Lower lobe of right lung (tissue), 2 donors: ENCODE measurements at regions not wholly inside any gene's neighbourhood (a gene's known extent, or its start where the extent isn't known, plus 50 kb on each side); places are given as distances from the start of the nearest gene placed in this dataset.
A peak's percentile ranks its signal among the peaks of the same experiment; 100 is the strongest.
"Not testable (repeated sequence)": the region's sequence is repeated elsewhere in the genome, so short reads cannot be mapped to it uniquely, and the experiment has no call there.

Experiments
- ATAC-seq, 2 donors: fragments of 200-7000 bp; cut with Tn5 transposase; one replicate each; pipeline ENCODE4 v1.9.1; 2020 to 2022; ENCODE audit warnings: mild to moderate bottlenecking in 2 of 2, moderate library complexity in 2 of 2
- DNase-seq: peaks from one replicate; pipeline ENCODE4 v3.0.0-alpha.2; 2020
- H3K27ac ChIP-seq: fragments of 200-600 bp; one replicate; pipeline ENCODE4 v1.8.0; 2022
- H3K27me3 ChIP-seq: fragments of 200-600 bp; one replicate; pipeline ENCODE4 v1.8.0; 2022; ENCODE audit warnings: low read depth
- H3K36me3 ChIP-seq: fragments of 200-600 bp; one replicate; pipeline ENCODE4 v1.8.0; 2022; ENCODE audit warnings: mild to moderate bottlenecking
- H3K4me1 ChIP-seq: fragments of 200-600 bp; one replicate; pipeline ENCODE4 v1.8.0; 2022
- H3K4me3 ChIP-seq: fragments of 200-600 bp; one replicate; pipeline ENCODE4 v1.8.0; 2022; ENCODE audit warnings: mild to moderate bottlenecking
- H3K9me3 ChIP-seq: fragments of 200-600 bp; one replicate; pipeline ENCODE4 v1.8.0; 2022
- CTCF ChIP-seq: fragments of 200-600 bp; IDR thresholded peaks from one replicate; pipeline ENCODE4 v1.8.0; 2022; ENCODE audit warnings: antibody characterized with exemption, mild to moderate bottlenecking
- intact Hi-C: fragments of 100-400 bp; cut with DNase I; formaldehyde crosslinking; loops from one replicate; pipeline ENCODE4 v1.11.0; 2022
- donor health status: DM: no; HTN: yes; CAD: no; lungs with severe emphysema.

GRCh38 chr17:15867331-15867730, 77.6 kb upstream of the ADORA2B start:
- ATAC-seq, H3K4me3 ChIP-seq, H3K27ac ChIP-seq, DNase-seq, H3K27me3 ChIP-seq, H3K9me3 ChIP-seq, intact Hi-C loops, H3K4me1 ChIP-seq, H3K36me3 ChIP-seq: not testable (repeated sequence)

GRCh38 chr17:15869868-15870267, 75.1 kb upstream of the ADORA2B start:
- intact Hi-C loops, H3K27ac ChIP-seq: not testable (repeated sequence)

GRCh38 chr17:15872677-15873076, 72.3 kb upstream of the ADORA2B start:
- H3K27ac ChIP-seq, H3K4me1 ChIP-seq, H3K9me3 ChIP-seq, intact Hi-C loops, H3K27me3 ChIP-seq, H3K36me3 ChIP-seq, ATAC-seq, H3K4me3 ChIP-seq, DNase-seq: not testable (repeated sequence)

More at GRCh38 chr17:15869868-15870267, 75.1 kb upstream of the ADORA2B start:
- ATAC-seq, H3K4me3 ChIP-seq, H3K27me3 ChIP-seq, H3K4me1 ChIP-seq, DNase-seq, H3K9me3 ChIP-seq, H3K36me3 ChIP-seq: not testable (repeated sequence)

- intact Hi-C loops, ATAC-seq, H3K36me3 ChIP-seq, H3K4me3 ChIP-seq, H3K4me1 ChIP-seq, H3K27ac ChIP-seq, DNase-seq, H3K9me3 ChIP-seq, H3K27me3 ChIP-seq: not testable (repeated sequence)
Measured at GRCh38 chr17:15877882-15878500, 66.9 kb upstream of the ADORA2B start.

- Histone ChIP-seq H3K9me3 (no peaks in the 10 kb centered on the region), H3K27me3 (no peaks in the 10 kb centered on the region), H3K4me3 (no peak overlapping the region), H3K4me1 (peaks cover 9% of the 10 kb centered on the region), H3K27ac (no peak overlapping the region), H3K36me3 (no peaks in the 10 kb centered on the region)
- TF ChIP-seq CTCF: peak; percentile 8
- ATAC-seq (no peak), DNase-seq (no peak)
- intact Hi-C loops: no loop called here
Measured at GRCh38 chr17:15882058-15882720, 62.7 kb upstream of the ADORA2B start.

- DNase-seq: no peak
- intact Hi-C loops: no loop called here
- H3K4me1 ChIP-seq: peaks cover 12% of the 10 kb centered on the region
- H3K9me3 ChIP-seq: no peaks in the 10 kb centered on the region
- no peak for TF ChIP-seq CTCF
- no peaks in the 10 kb centered on the region for H3K36me3 ChIP-seq
- no peak overlapping the region for H3K27ac ChIP-seq
- ATAC-seq: no peak
- no peak overlapping the region for H3K4me3 ChIP-seq
- no peaks in the 10 kb centered on the region for H3K27me3 ChIP-seq
Measured at GRCh38 chr17:15882777-15883176, 62.2 kb upstream of the ADORA2B start.

GRCh38 chr17:15883617-15884111, 61.3 kb upstream of the ADORA2B start:
- H3K4me3 ChIP-seq: no peak overlapping the region
- no peak for DNase-seq
- intact Hi-C loops: no loop called here
- no peak overlapping the region for H3K27ac ChIP-seq
- no peaks in the 10 kb centered on the region for H3K9me3 ChIP-seq
- H3K36me3 ChIP-seq: no peaks in the 10 kb centered on the region
- TF ChIP-seq CTCF: no peak
- no peaks in the 10 kb centered on the region for H3K27me3 ChIP-seq
- peak; percentile 24 to 44 for ATAC-seq
- H3K4me1 ChIP-seq: peaks cover 12% of the 10 kb centered on the region
